Neutrophil (primary cell): ENCODE measurements at regions not wholly inside any gene's neighbourhood (a gene's known extent, or its start where the extent isn't known, plus 50 kb on each side); places are given as distances from the start of the nearest gene placed in this dataset.

Source experiments
- H3K27ac ChIP-seq: fragments of 200-600 bp; sonication (generic); 2 replicates; pipeline ENCODE4 v1.5.1; 2016; ENCODE audit warnings: mild to moderate bottlenecking, moderate library complexity
- H3K27me3 ChIP-seq: fragments of 200-600 bp; sonication (generic); 2 replicates; pipeline ENCODE4 v1.6.0; 2016; ENCODE audit warnings: mild to moderate bottlenecking
- H3K36me3 ChIP-seq: fragments of 200-600 bp; sonication (generic); 2 replicates; pipeline ENCODE4 v1.5.1; 2017
- H3K4me1 ChIP-seq, 2 experiments: fragments of 200-600 bp in 1 of 2; sonication (generic) in 1 of 2; 1 replicate in 1 of 2; 2 replicates in 1 of 2; pipeline versions ENCODE4 v1.5.1 to v1.6.1; 2013 to 2016; ENCODE audit warnings: low read depth in 1 of 2, low read length in 1 of 2, mild to moderate bottlenecking in 1 of 2, moderate library complexity in 1 of 2; ENCODE audit not compliant: control insufficient read depth in 1 of 2, insufficient read depth in 1 of 2
- H3K4me3 ChIP-seq, 2 experiments: fragments of 200-600 bp in 1 of 2; sonication (generic) in 1 of 2; 1 replicate in 1 of 2; 2 replicates in 1 of 2; pipeline ENCODE4 v1.5.1; 2013 to 2016; ENCODE audit warnings: low read depth in 1 of 2, low read length in 1 of 2, mild to moderate bottlenecking in 1 of 2, moderate library complexity in 1 of 2
- H3K9me3 ChIP-seq: fragments of 200-600 bp; sonication (generic); 2 replicates; pipeline ENCODE4 v1.5.1; 2016
- CTCF ChIP-seq: fragments of 200-600 bp; sonication (generic); IDR thresholded peaks from 2 replicates; pipeline ENCODE4 v1.5.1; 2016; ENCODE audit warnings: antibody characterized with exemption

DNA sequence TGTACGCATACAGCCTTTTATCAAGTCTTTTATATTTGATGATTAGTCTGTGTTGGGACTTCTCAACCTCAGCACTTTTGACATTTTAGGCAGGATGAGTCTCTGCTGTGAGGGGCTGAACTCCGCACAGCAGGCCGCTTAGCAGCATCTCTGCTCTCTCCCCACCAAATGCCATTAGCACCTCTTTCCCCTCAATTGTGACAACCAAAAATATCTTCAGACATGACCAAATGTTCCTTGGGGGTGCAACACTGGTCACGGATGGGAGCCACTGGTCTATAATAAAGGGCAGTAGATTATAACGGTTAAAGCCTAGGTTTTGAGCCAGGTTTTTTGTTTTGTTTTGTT, 109.7 kb upstream of the LRIG1 start:
- no peaks in the 10 kb centered on the region for H3K27me3 ChIP-seq
- no peaks in the 10 kb centered on the region for H3K36me3 ChIP-seq
- H3K27ac ChIP-seq = no peak overlapping the region
- H3K4me1 ChIP-seq = no peaks in the 10 kb centered on the region
- no peak for TF ChIP-seq CTCF
- no peaks in the 10 kb centered on the region for H3K9me3 ChIP-seq
- H3K4me3 ChIP-seq = no peak overlapping the region

- no peak for TF ChIP-seq CTCF
- Histone ChIP-seq H3K27me3 (no peaks in the 10 kb centered on the region), H3K4me3 (no peak overlapping the region), H3K36me3 (no peaks in the 10 kb centered on the region), H3K9me3 (no peaks in the 10 kb centered on the region), H3K27ac (no peak overlapping the region), H3K4me1 (no peaks in the 10 kb centered on the region)
These were observed 115.0 kb upstream of the LRIG1 start for GRCh38 chr3:66615643-66616301.

DNA sequence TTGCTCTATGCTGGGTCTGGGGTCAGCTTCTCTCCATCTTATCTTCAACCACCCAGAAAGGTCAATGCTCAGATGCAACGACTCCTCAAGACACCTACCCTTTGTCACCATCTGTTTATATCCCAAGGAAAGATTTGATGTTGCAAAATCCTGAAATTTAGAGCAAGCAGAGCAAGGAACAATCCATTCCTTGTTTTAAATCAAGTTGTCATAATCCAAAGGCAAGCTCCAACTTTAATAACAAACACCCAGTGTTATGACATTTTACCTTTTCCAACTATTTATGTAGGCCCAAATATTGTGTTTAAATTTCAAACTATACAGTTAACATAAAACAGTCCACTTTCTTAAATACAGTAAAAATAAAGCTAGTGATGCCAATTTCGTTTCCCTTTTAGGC, 116.5 kb upstream of the LRIG1 start:
- H3K4me3 ChIP-seq = no peak overlapping the region
- H3K9me3 ChIP-seq = no peaks in the 10 kb centered on the region
- H3K27ac ChIP-seq = no peak overlapping the region
- TF ChIP-seq CTCF = no peak
- H3K27me3 ChIP-seq = no peaks in the 10 kb centered on the region
- no peaks in the 10 kb centered on the region for H3K4me1 ChIP-seq
- no peaks in the 10 kb centered on the region for H3K36me3 ChIP-seq

- Histone ChIP-seq H3K4me1 (no peaks in the 10 kb centered on the region), H3K36me3 (no peaks in the 10 kb centered on the region), H3K27me3 (no peaks in the 10 kb centered on the region), H3K9me3 (no peaks in the 10 kb centered on the region), H3K4me3 (no peak overlapping the region), H3K27ac (no peak overlapping the region)
- no peak for TF ChIP-seq CTCF
These were observed 117.2 kb upstream of the LRIG1 start for GRCh38 chr3:66618066-66618465.

- H3K4me1 ChIP-seq = no peaks in the 10 kb centered on the region
- H3K27ac ChIP-seq = no peak overlapping the region
- no peaks in the 10 kb centered on the region for H3K9me3 ChIP-seq
- TF ChIP-seq CTCF = no peak
- H3K36me3 ChIP-seq = no peaks in the 10 kb centered on the region
- H3K4me3 ChIP-seq = no peak overlapping the region
- no peaks in the 10 kb centered on the region for H3K27me3 ChIP-seq
These were observed 119.5 kb upstream of the LRIG1 start for GRCh38 chr3:66620296-66620695.
